Thyroid gland (tissue), 4 donors: ENCODE measurements at regions not wholly inside any gene's neighbourhood (a gene's known extent, or its start where the extent isn't known, plus 50 kb on each side); places are given as distances from the start of the nearest gene placed in this dataset.

ENCODE experiments used
- CTCF ChIP-seq, 6 experiments: fragments of 200-600 bp in 3 of 6; fragments of 450-650 bp in 3 of 6; sonication (generic) in 3 of 6; IDR thresholded peaks; one replicate each; pipeline ENCODE4 v1.5.1; 2016 to 2019; ENCODE audit warnings: antibody characterized with exemption in 6 of 6, mild to moderate bottlenecking in 2 of 6, inconsistent platforms in 1 of 6, moderate library complexity in 1 of 6
- POLR2A ChIP-seq, 2 donors: fragments of 450-650 bp; IDR thresholded peaks; one replicate each; pipeline ENCODE4 v1.6.1; 2017; ENCODE audit warnings: antibody characterized with exemption in 2 of 2, mild to moderate bottlenecking in 2 of 2, moderate library complexity in 1 of 2

DNA sequence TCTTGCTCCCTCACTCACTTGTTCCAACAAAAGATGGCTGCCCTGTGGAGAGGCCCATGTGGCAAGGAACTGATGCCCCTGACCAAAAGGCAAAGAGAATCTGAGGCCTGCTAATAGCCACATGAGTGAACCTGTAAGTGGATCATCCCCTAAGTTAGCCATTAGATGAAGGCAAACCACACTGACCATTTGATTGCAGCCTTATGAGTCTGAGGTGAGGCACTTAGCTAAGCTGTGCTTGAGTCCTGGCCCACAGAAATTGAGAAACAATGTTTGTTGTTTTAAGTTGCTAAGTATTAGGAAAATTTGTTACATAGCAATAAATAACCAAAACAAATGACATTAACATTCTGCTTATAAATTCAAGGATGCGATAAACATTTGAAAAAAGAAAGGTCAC, 100.1 kb upstream of the BET1 start:
- TF ChIP-seq CTCF (IDR thresholded peaks at IDR 0.05) (no peak), POLR2A (IDR thresholded peaks at IDR 0.05) (no peak)
